HepG2 (cell line): ENCODE measurements at regions not wholly inside any gene's neighbourhood (a gene's known extent, or its start where the extent isn't known, plus 50 kb on each side); places are given as distances from the start of the nearest gene placed in this dataset.

Experiments
- ATAC-seq: fragments of 200-7000 bp; cut with Tn5 transposase; 3 replicates; pipeline ENCODE4 v1.9.1; 2020; ENCODE audit warnings: mild to moderate bottlenecking, moderate library complexity
- BruUV-seq: library from RNA; stranded (reverse); fragments of 400-500 nt; replicated peaks from 2 replicates; lab custom pipeline; 2021; lab: Mats Ljungman, UMichigan
- CTCF ChIA-PET: fragments of 300-600 bp; formaldehyde crosslinking; extraction: SDS; loops from one replicate; lab custom pipeline; 2021; ENCODE audit warnings: low total read pairs, inconsistent platforms, low intra/inter-chr PET ratio; lab: Yijun Ruan, JAX
- POLR2A ChIA-PET: fragments of 350-600 bp; sonication (Branson Sonifier 250); formaldehyde crosslinking; loops from one replicate; lab custom pipeline; 2020; ENCODE audit warnings: antibody characterized with exemption, inconsistent platforms; lab: Yijun Ruan, JAX
- DNase-seq: peaks from one replicate; pipeline ENCODE4 v3.0.0-alpha.2; 2015; ENCODE audit warnings: low spot score
- FAIRE-seq: peaks from 3 replicates; lab custom pipeline; 2011; peaks lifted over from hg19 to GRCh38; lab: Jason Lieb, UNC
- H2AFZ ChIP-seq: one replicate; pipeline ENCODE4 v1.6.1; 2011; ENCODE audit warnings: low read length, inconsistent platforms
- H3K27ac ChIP-seq: fragments of 300-600 bp; 3 replicates; pipeline ENCODE4 v1.8.0; 2011; ENCODE audit warnings: mixed run types, mild to moderate bottlenecking, mixed read lengths, low read length, inconsistent platforms; ENCODE audit not compliant: insufficient read depth; ENCODE audit errors: extremely low read length
- H3K27me3 ChIP-seq, 2 experiments: fragments of 200-600 bp in 1 of 2; 2 replicates in 1 of 2; 3 replicates in 1 of 2; pipeline versions ENCODE4 v1.6.0 to v1.8.0; 2011; ENCODE audit warnings: low read length in 2 of 2, mild to moderate bottlenecking in 2 of 2, moderate library complexity in 2 of 2, inconsistent platforms in 1 of 2; ENCODE audit not compliant: insufficient read depth in 2 of 2, control insufficient read depth in 1 of 2
- H3K36me3 ChIP-seq, 2 experiments: fragments of 200-600 bp in 1 of 2; replicated peaks in 1 of 2; 2 replicates in 1 of 2; 3 replicates in 1 of 2; pipeline versions ENCODE4 v1.5.1 to v1.8.0; 2011; ENCODE audit warnings: low read length in 2 of 2, inconsistent platforms in 1 of 2; ENCODE audit not compliant: insufficient read depth in 2 of 2, control insufficient read depth in 1 of 2
- H3K4me1 ChIP-seq: 2 replicates; pipeline ENCODE4 v1.5.1; 2012; ENCODE audit warnings: low read length, inconsistent platforms; ENCODE audit not compliant: insufficient read depth
- H3K4me2 ChIP-seq: 2 replicates; pipeline ENCODE4 v1.6.0; 2011; ENCODE audit warnings: low read depth, low read length, inconsistent platforms
- H3K4me3 ChIP-seq, 3 experiments: fragments of 200-600 bp in 1 of 3; sonication (generic), shearing (Covaris generic) in 1 of 3; replicated peaks in 1 of 3; 2 replicates each; pipeline ENCODE4 v1.5.1; 2011 to 2016; ENCODE audit warnings: low read length in 3 of 3, inconsistent platforms in 2 of 3, low read depth in 2 of 3, mild to moderate bottlenecking in 2 of 3, control low read depth in 1 of 3, mixed read lengths in 1 of 3; ENCODE audit not compliant: insufficient read depth in 1 of 3
- H3K79me2 ChIP-seq: one replicate; pipeline ENCODE4 v1.6.1; 2011; ENCODE audit warnings: low read length, inconsistent platforms; ENCODE audit not compliant: insufficient read depth
- H3K9ac ChIP-seq: 2 replicates; pipeline ENCODE4 v1.6.0; 2011; ENCODE audit warnings: mild to moderate bottlenecking, low read depth, low read length, inconsistent platforms; ENCODE audit not compliant: insufficient read depth
- H3K9me3 ChIP-seq: 2 replicates; pipeline ENCODE4 v1.5.1; 2012; ENCODE audit warnings: mild to moderate bottlenecking, low read length
- H4K20me1 ChIP-seq: 2 replicates; pipeline ENCODE4 v1.6.0; 2011; ENCODE audit warnings: inconsistent platforms, mild to moderate bottlenecking, low read length, moderate library complexity; ENCODE audit not compliant: insufficient read depth
- AGO1 ChIP-seq: fragments of 200-400 bp; formaldehyde crosslinking; IDR thresholded peaks from 2 replicates; pipeline ENCODE4 v1.6.1; 2017; ENCODE audit warnings: mild to moderate bottlenecking, low read depth, low read length, moderate library complexity; ENCODE audit not compliant: poor library complexity, severe bottlenecking
- FLYWCH1 ChIP-seq: sonication (generic); formaldehyde crosslinking; IDR thresholded peaks from 2 replicates; pipeline ENCODE4 v1.8.1; 2023; ENCODE audit warnings: mild to moderate bottlenecking, missing genetic modification reagents
- FOXM1 ChIP-seq: sonication (generic); formaldehyde crosslinking; IDR thresholded peaks from 2 replicates; pipeline ENCODE4 v1.5.0; 2020; ENCODE audit warnings: missing genetic modification reagents
- ISX ChIP-seq: sonication (generic); formaldehyde crosslinking; conservative IDR thresholded peaks from 2 replicates; pipeline ENCODE4 v1.5.0; 2020; ENCODE audit warnings: missing genetic modification reagents
- MATR3 ChIP-seq: sonication (generic); formaldehyde crosslinking; IDR thresholded peaks from 2 replicates; pipeline ENCODE4 v1.4.0; 2020; ENCODE audit warnings: missing genetic modification reagents
- NCOA5 ChIP-seq: sonication (generic); formaldehyde crosslinking; IDR thresholded peaks from 2 replicates; pipeline ENCODE4 v1.4.0; 2020; ENCODE audit warnings: missing genetic modification reagents
- NFRKB ChIP-seq: fragments of 450-650 bp; IDR thresholded peaks from 2 replicates; pipeline ENCODE4 v1.6.1; 2017
- PHF20 ChIP-seq: sonication (generic); formaldehyde crosslinking; IDR thresholded peaks from 2 replicates; pipeline ENCODE4 v1.5.0; 2020; ENCODE audit warnings: mild to moderate bottlenecking, missing genetic modification reagents
- SMAD1 ChIP-seq: sonication (generic); formaldehyde crosslinking; IDR thresholded peaks from 2 replicates; pipeline ENCODE4 v1.4.0; 2020; ENCODE audit warnings: missing genetic modification reagents, low read depth, mild to moderate bottlenecking, borderline replicate concordance
- ZMYM3 ChIP-seq: sonication (generic); formaldehyde crosslinking; IDR thresholded peaks from 2 replicates; pipeline ENCODE4 v1.5.1; 2020; ENCODE audit warnings: mild to moderate bottlenecking, missing genetic modification reagents
- ZNF20 ChIP-seq: sonication (generic); formaldehyde crosslinking; IDR thresholded peaks from 2 replicates; pipeline ENCODE4 v1.4.0; 2020; ENCODE audit warnings: mild to moderate bottlenecking, moderate library complexity, missing genetic modification reagents
- ZNF451 ChIP-seq: sonication (generic); formaldehyde crosslinking; IDR thresholded peaks from 2 replicates; pipeline ENCODE4 v1.5.0; 2020; ENCODE audit warnings: mild to moderate bottlenecking, missing genetic modification reagents
- ZNF510 ChIP-seq: sonication (generic); formaldehyde crosslinking; IDR thresholded peaks from 2 replicates; pipeline ENCODE4 v1.4.0; 2020; ENCODE audit warnings: low read depth, mild to moderate bottlenecking, missing genetic modification reagents
- WGBS: methylation state at CpG from one replicate; pipeline ENCODE4 v1.1.6; 2017; ENCODE audit warnings: low lambda C conversion rate; 5-methylcytosine and 5-hydroxymethylcytosine counted together
- in situ Hi-C: cut with HindIII; loops from 2 replicates; pipeline ENCODE4 v1.10.0; 2017; ENCODE audit warnings: low pct_unique_long_range_greater_than_20kb; ENCODE audit not compliant: extremely low pct_ligation_motif_present
- intact Hi-C: fragments of 100-400 bp; cut with micrococcal nuclease; formaldehyde crosslinking; loops from one replicate; pipeline ENCODE4 v1.10.0; 2022; ENCODE audit not compliant: unreplicated experiment

GRCh38 chr4:153989505-153989904, 200.6 kb upstream of the SFRP2 start:
- Histone ChIP-seq H3K27me3 (no peaks in the 10 kb centered on the region), H3K4me3 (no peak overlapping the region), H3K27ac (no peak overlapping the region), H2AFZ (no peak overlapping the region), H3K36me3 (no peaks in the 10 kb centered on the region), H3K4me2 (no peak overlapping the region), H4K20me1 (no peaks in the 10 kb centered on the region), H3K79me2 (no peaks in the 10 kb centered on the region), H3K9ac (no peak overlapping the region), H3K4me1 (no peaks in the 10 kb centered on the region), H3K9me3 (no peaks in the 10 kb centered on the region; the same call in 1 of the 2 replicates)
- no TSS peak for BruUV-seq
- TF ChIP-seq ZNF20 (CRISPR knock-in tag) (no peak), PHF20 (CRISPR knock-in tag) (no peak), NCOA5 (CRISPR knock-in tag) (no peak), ZNF451 (CRISPR knock-in tag) (no peak), MATR3 (CRISPR knock-in tag) (no peak), ISX (CRISPR knock-in tag) (no peak), NFRKB (no peak), ZMYM3 (CRISPR knock-in tag) (no peak), AGO1 (no peak), SMAD1 (CRISPR knock-in tag) (no peak), FOXM1 (no peak), FLYWCH1 (no peak), ZNF510 (CRISPR knock-in tag) (no peak)
- intact Hi-C loops (no loop called here), in situ Hi-C loops (no loop called here)
- ChIA-PET POLR2A (no interaction called here), CTCF (no interaction called here)
- FAIRE-seq (no peak), DNase-seq (no peak), ATAC-seq (no peak)
- WGBS, result 13% methylated on average over 2 of the region's 2 CpGs
